CD14-positive monocyte (primary cell): ENCODE measurements at regions not wholly inside any gene's neighbourhood (a gene's known extent, or its start where the extent isn't known, plus 50 kb on each side); places are given as distances from the start of the nearest gene placed in this dataset.

Source experiments
- DNase-seq, 3 donors: peaks; one replicate each; pipeline ENCODE4 v3.0.0-alpha.2; 2011 to 2022
- H2AFZ ChIP-seq: 2 replicates; pipeline ENCODE4 v1.6.0; 2012; ENCODE audit warnings: mild to moderate bottlenecking, low read depth, low read length, inconsistent platforms; ENCODE audit not compliant: insufficient read depth, poor library complexity, severe bottlenecking
- H3K27ac ChIP-seq, 2 donors: 1 replicate in 1 of 2; 2 replicates in 1 of 2; pipeline ENCODE4 v1.5.1; 2012 to 2013; ENCODE audit warnings: low read length in 2 of 2, control low read depth in 1 of 2, inconsistent platforms in 1 of 2, low read depth in 1 of 2, mild to moderate bottlenecking in 1 of 2
- H3K27me3 ChIP-seq, 2 donors: one replicate each; pipeline versions ENCODE4 v1.6.0 to v1.6.1; 2011 to 2013; ENCODE audit warnings: low read length in 2 of 2; ENCODE audit not compliant: control insufficient read depth in 2 of 2, insufficient read depth in 2 of 2
- H3K36me3 ChIP-seq, 2 donors: replicated peaks in 1 of 2; 1 replicate in 1 of 2; 2 replicates in 1 of 2; pipeline versions ENCODE4 v1.5.1 to v1.6.1; 2012 to 2013; ENCODE audit warnings: low read length in 2 of 2, control low read depth in 1 of 2, inconsistent platforms in 1 of 2, mild to moderate bottlenecking in 1 of 2; ENCODE audit not compliant: insufficient read depth in 2 of 2, control insufficient read depth in 1 of 2
- H3K4me1 ChIP-seq, 2 donors: 1 replicate in 1 of 2; 2 replicates in 1 of 2; pipeline versions ENCODE4 v1.5.1 to v1.6.1; 2012 to 2013; ENCODE audit warnings: low read length in 2 of 2, control low read depth in 1 of 2, inconsistent platforms in 1 of 2, mild to moderate bottlenecking in 1 of 2, moderate library complexity in 1 of 2; ENCODE audit not compliant: insufficient read depth in 2 of 2, control insufficient read depth in 1 of 2
- H3K4me2 ChIP-seq: replicated peaks from 2 replicates; pipeline ENCODE3; 2012; ENCODE audit warnings: low read length, moderate library complexity, mild to moderate bottlenecking; ENCODE audit not compliant: poor library complexity, severe bottlenecking; ENCODE audit errors: extremely low read depth
- H3K4me3 ChIP-seq, 3 experiments: fragments of 200-600 bp in 1 of 3; sonication (generic) in 1 of 3; replicated peaks in 1 of 3; 1 replicate in 2 of 3; 2 replicates in 1 of 3; pipeline ENCODE4 v1.5.1; 2011 to 2013; ENCODE audit warnings: low read length in 3 of 3, mild to moderate bottlenecking in 3 of 3, control low read depth in 2 of 3, low read depth in 2 of 3, inconsistent platforms in 1 of 3, moderate library complexity in 1 of 3
- H3K79me2 ChIP-seq: 2 replicates; pipeline ENCODE4 v1.6.0; 2012; ENCODE audit warnings: mild to moderate bottlenecking, control low read depth, inconsistent platforms, low read length, moderate library complexity; ENCODE audit not compliant: insufficient read depth
- H3K9ac ChIP-seq: 2 replicates; pipeline ENCODE4 v1.6.0; 2017; ENCODE audit warnings: low read length, mild to moderate bottlenecking; ENCODE audit not compliant: insufficient read depth, poor library complexity, severe bottlenecking
- H3K9me3 ChIP-seq, 2 donors: replicated peaks in 1 of 2; 1 replicate in 1 of 2; 2 replicates in 1 of 2; pipeline versions ENCODE4 v1.5.1 to v1.6.1; 2012 to 2013; ENCODE audit warnings: low read length in 2 of 2, control low read depth in 1 of 2; ENCODE audit not compliant: control insufficient read depth in 1 of 2, insufficient read depth in 1 of 2
- H4K20me1 ChIP-seq: 2 replicates; pipeline ENCODE4 v1.6.0; 2012; ENCODE audit warnings: mild to moderate bottlenecking, low read length, control low read depth, moderate library complexity; ENCODE audit not compliant: insufficient read depth
- H3K27ac Mint-ChIP-seq, 7 donors: one replicate each; pipeline ENCODE4 v1.8.0; 2020; ENCODE audit warnings: mild to moderate bottlenecking in 7 of 7, mixed read lengths in 7 of 7, moderate library complexity in 6 of 7, inconsistent platforms in 2 of 7
- H3K27me3 Mint-ChIP-seq, 3 donors: one replicate each; pipeline ENCODE4 v1.8.0; 2021 to 2022; ENCODE audit warnings: low read depth in 3 of 3, mild to moderate bottlenecking in 3 of 3, mixed read lengths in 3 of 3, moderate library complexity in 3 of 3, inconsistent platforms in 1 of 3
- H3K36me3 Mint-ChIP-seq, 2 donors: one replicate each; pipeline ENCODE4 v1.8.0; 2020; ENCODE audit warnings: mixed read lengths in 2 of 2, inconsistent platforms in 1 of 2, mild to moderate bottlenecking in 1 of 2
- H3K4me1 Mint-ChIP-seq: one replicate; pipeline ENCODE4 v1.8.0; 2020; ENCODE audit warnings: mild to moderate bottlenecking, mixed read lengths
- H3K4me3 Mint-ChIP-seq, 2 donors: one replicate each; pipeline ENCODE4 v1.8.0; 2020; ENCODE audit warnings: mild to moderate bottlenecking in 2 of 2, mixed read lengths in 2 of 2, moderate library complexity in 1 of 2
- H3K9me3 Mint-ChIP-seq, 7 donors: one replicate each; pipeline ENCODE4 v1.8.0; 2020 to 2022; ENCODE audit warnings: mixed read lengths in 7 of 7, mild to moderate bottlenecking in 6 of 7, moderate library complexity in 6 of 7, inconsistent platforms in 2 of 7
- CTCF ChIP-seq: fragments of 200-600 bp; IDR thresholded peaks from one replicate; pipeline ENCODE4 v1.8.0; 2022; ENCODE audit warnings: antibody characterized with exemption, mild to moderate bottlenecking
- WGBS: methylation state at CpG from one replicate; pipeline ENCODE4 v1.1.5; 2013; ENCODE audit warnings: missing lambda C conversion rate; ENCODE audit not compliant: insufficient coverage; 5-methylcytosine and 5-hydroxymethylcytosine counted together
- intact Hi-C, 2 donors: fragments of 100-400 bp; cut with micrococcal nuclease; formaldehyde crosslinking; loops; one replicate each; pipeline versions ENCODE4 v1.15.0 to v1.15.1; 2023

- Histone ChIP-seq H4K20me1 (no peaks in the 10 kb centered on the region), H3K27ac (no peak overlapping the region), H3K9ac (no peak overlapping the region), H2AFZ (no peak overlapping the region), H3K79me2 (no peaks in the 10 kb centered on the region), H3K4me2 (no peak overlapping the region), H3K36me3 (no peaks in the 10 kb centered on the region), H3K4me3 (no peak overlapping the region), H3K9me3 (no peaks in the 10 kb centered on the region), H3K4me1 (no peaks in the 10 kb centered on the region), H3K27me3 (no peaks in the 10 kb centered on the region)
- WGBS: 96% methylated on average over 18 of the region's 28 CpGs
- Mint-ChIP-seq H3K36me3 (no peaks in the 10 kb centered on the region), H3K27ac (peak overlapping the region in 1 of 7 donors; percentile 63), H3K4me3 (no peak overlapping the region), H3K9me3 (no peaks in the 10 kb centered on the region), H3K27me3 (peaks cover 0 to 7% (median 6%) of the 10 kb centered on the region in 3 donors), H3K4me1 (no peaks in the 10 kb centered on the region)
- TF ChIP-seq CTCF: no peak
- intact Hi-C loops: no loop called here
- DNase-seq: no peak
Measured at GRCh38 chr7:101699881-101700823, 71.1 kb upstream of the MYL10 start.

GRCh38 chr7:101701153-101701794 lies 72.2 kb upstream of the MYL10 start:
- no peaks in the 10 kb centered on the region for H3K36me3 Mint-ChIP-seq
- intact Hi-C loops: no loop called here
- H3K27me3 Mint-ChIP-seq: peaks cover 0 to 6% (median 5%) of the 10 kb centered on the region in 3 donors
- Histone ChIP-seq H3K4me2 (no peak overlapping the region), H3K4me3 (no peak overlapping the region), H3K9me3 (no peaks in the 10 kb centered on the region), H3K79me2 (no peaks in the 10 kb centered on the region), H4K20me1 (no peaks in the 10 kb centered on the region), H3K27me3 (no peaks in the 10 kb centered on the region), H3K36me3 (no peaks in the 10 kb centered on the region), H3K9ac (no peak overlapping the region), H2AFZ (no peak overlapping the region), H3K4me1 (peaks cover 0 to 3% of the 10 kb centered on the region in 2 donors), H3K27ac (no peak overlapping the region)
- DNase-seq: no peak
- no peak overlapping the region for H3K4me3 Mint-ChIP-seq
- H3K4me1 Mint-ChIP-seq: peaks cover 6% of the 10 kb centered on the region
- no peak for TF ChIP-seq CTCF
- WGBS: 100% methylated on average over 6 of the region's 13 CpGs
- H3K27ac Mint-ChIP-seq: peak overlapping the region in 1 of 7 donors; percentile 4
- H3K9me3 Mint-ChIP-seq: peaks cover 0 to 1% (median 0%) of the 10 kb centered on the region in 7 donors
